GM12878 (cell line): ENCODE measurements at regions not wholly inside any gene's neighbourhood (a gene's known extent, or its start where the extent isn't known, plus 50 kb on each side); places are given as distances from the start of the nearest gene placed in this dataset.

Experiments
- ATAC-seq: fragments of 200-7000 bp; cut with Tn5 transposase; 3 replicates; pipeline ENCODE4 v1.9.1; 2020; ENCODE audit warnings: mild to moderate bottlenecking, moderate library complexity
- BruUV-seq: library from RNA; stranded (reverse); fragments of 400-500 nt; replicated peaks from 2 replicates; lab custom pipeline; 2021; lab: Mats Ljungman, UMichigan
- CTCF ChIA-PET: fragments of 300-600 bp; sonication (Branson Sonifier 250); formaldehyde crosslinking; extraction: SDS; loops from one replicate; lab custom pipeline; 2021; ENCODE audit warnings: inconsistent platforms; lab: Yijun Ruan, JAX
- POLR2A ChIA-PET: fragments of 350-600 bp; formaldehyde crosslinking; extraction: SDS; loops from one replicate; lab custom pipeline; 2021; ENCODE audit warnings: inconsistent platforms; lab: Charles Lee
- RAD21 ChIA-PET: fragments of 300-600 bp; sonication (Branson Sonifier 250); formaldehyde crosslinking; loops from one replicate; lab custom pipeline; 2023; ENCODE audit warnings: antibody characterized with exemption; ENCODE audit not compliant: unreplicated experiment; lab: Charles Lee
- SMC1A ChIA-PET: fragments of 300-600 bp; sonication (Branson Sonifier 250); formaldehyde crosslinking; loops from one replicate; lab custom pipeline; 2023; ENCODE audit not compliant: unreplicated experiment, uncharacterized antibody; lab: Charles Lee
- DNase-seq: peaks from one replicate; pipeline ENCODE4 v3.0.0-alpha.2; 2011; ENCODE audit warnings: low read depth, low spot score
- FAIRE-seq: peaks from 3 replicates; lab custom pipeline; 2011; peaks lifted over from hg19 to GRCh38; lab: Jason Lieb, UNC
- H2AFZ ChIP-seq: 2 replicates; pipeline ENCODE4 v1.6.0; 2011; ENCODE audit warnings: low read depth, low read length, control low read depth; ENCODE audit not compliant: control insufficient read depth
- H3K27ac ChIP-seq: 2 replicates; pipeline ENCODE4 v1.5.1; 2011; ENCODE audit warnings: control low read depth; ENCODE audit not compliant: control insufficient read depth, insufficient read depth
- H3K27me3 ChIP-seq, 2 experiments: replicated peaks in 1 of 2; 2 replicates each; pipeline versions ENCODE4 v1.6.0 to v1.6.1; 2011; ENCODE audit warnings: low read length in 1 of 2; ENCODE audit not compliant: control insufficient read depth in 2 of 2, insufficient read depth in 2 of 2
- H3K36me3 ChIP-seq, 2 experiments: 2 replicates each; pipeline ENCODE4 v1.5.1; 2011; ENCODE audit warnings: low read length in 1 of 2; ENCODE audit not compliant: control insufficient read depth in 2 of 2, insufficient read depth in 2 of 2
- H3K4me1 ChIP-seq: 2 replicates; pipeline ENCODE4 v1.6.1; 2011; ENCODE audit warnings: mild to moderate bottlenecking, low read length, moderate library complexity, mixed read lengths; ENCODE audit not compliant: control insufficient read depth, insufficient read depth
- H3K4me2 ChIP-seq: 2 replicates; pipeline ENCODE4 v1.6.0; 2011; ENCODE audit warnings: control low read depth; ENCODE audit not compliant: control insufficient read depth, insufficient read depth
- H3K4me3 ChIP-seq: fragments of 200-600 bp; sonication (generic); 2 replicates; pipeline ENCODE4 v1.5.1; 2016
- H3K79me2 ChIP-seq: 2 replicates; pipeline ENCODE4 v1.6.0; 2011; ENCODE audit warnings: low read length; ENCODE audit not compliant: control insufficient read depth, insufficient read depth
- H3K9ac ChIP-seq: 2 replicates; pipeline ENCODE4 v1.8.0; 2011; ENCODE audit warnings: low read length, control low read depth, mixed read lengths; ENCODE audit not compliant: control insufficient read depth, insufficient read depth
- H3K9me3 ChIP-seq: replicated peaks from 3 replicates; pipeline ENCODE4 v1.5.1; 2011; ENCODE audit warnings: mild to moderate bottlenecking, low read length; ENCODE audit not compliant: control insufficient read depth, insufficient read depth
- H4K20me1 ChIP-seq: 2 replicates; pipeline ENCODE4 v1.6.0; 2011; ENCODE audit not compliant: control insufficient read depth, insufficient read depth
- CHD1 ChIP-seq: IDR thresholded peaks from 2 replicates; pipeline ENCODE4 v1.6.1; 2012; ENCODE audit warnings: low read depth, low read length, improper control_type of control experiment
- KLF5 ChIP-seq: fragments of 450-650 bp; IDR thresholded peaks from 2 replicates; pipeline ENCODE4 v1.6.1; 2014; ENCODE audit warnings: mild to moderate bottlenecking; ENCODE audit not compliant: partially characterized antibody
- SIN3A ChIP-seq: IDR thresholded peaks from 2 replicates; pipeline ENCODE4 v1.6.1; 2012; ENCODE audit warnings: low read depth, low read length, improper control_type of control experiment
- SMARCA5 ChIP-seq: fragments of 450-650 bp; IDR thresholded peaks from 2 replicates; pipeline ENCODE4 v1.6.1; 2017; ENCODE audit warnings: mild to moderate bottlenecking
- SP1 ChIP-seq: IDR thresholded peaks from one replicate; pipeline ENCODE4 v1.6.1; 2011; ENCODE audit warnings: low read depth, low read length
- STAT1 ChIP-seq: fragments of 450-650 bp; conservative IDR thresholded peaks from 2 replicates; pipeline ENCODE4 v1.6.1; 2014; ENCODE audit warnings: antibody characterized with exemption, mild to moderate bottlenecking
- SUZ12 ChIP-seq: fragments of 200-600 bp; sonication (generic); IDR thresholded peaks from one replicate; pipeline ENCODE4 v1.6.1; 2018; ENCODE audit warnings: antibody characterized with exemption, mild to moderate bottlenecking; ENCODE audit not compliant: unreplicated experiment
- TCF3 ChIP-seq: IDR thresholded peaks from 2 replicates; pipeline ENCODE4 v1.6.1; 2012; ENCODE audit warnings: low read depth, mild to moderate bottlenecking, low read length, borderline replicate concordance; ENCODE audit not compliant: insufficient read depth
- WRNIP1 ChIP-seq: IDR thresholded peaks from 2 replicates; pipeline ENCODE4 v1.6.1; 2011; ENCODE audit warnings: low read depth, low read length, improper control_type of control experiment, borderline replicate concordance
- WGBS: methylation state at CpG from one replicate; pipeline ENCODE4 v1.1.6; 2016; ENCODE audit warnings: low lambda C conversion rate; ENCODE audit not compliant: insufficient replicate concordance, insufficient coverage; ENCODE audit errors: missing lambda C conversion rate; 5-methylcytosine and 5-hydroxymethylcytosine counted together
- in situ Hi-C: fragments of 300-500 bp; cut with MboI; formaldehyde crosslinking; loops from 9 replicates; pipeline ENCODE4 v1.14.3; 2018; ENCODE audit warnings: mixed read lengths
- intact Hi-C: fragments of 100-400 bp; cut with micrococcal nuclease; formaldehyde crosslinking; loops from one replicate; pipeline ENCODE4 v1.14.2; 2022; ENCODE audit not compliant: unreplicated experiment
- TF ChIP-seq, protein P1 (sequence below): fragments of 450-650 bp; formaldehyde crosslinking; IDR thresholded peaks from 2 replicates; pipeline ENCODE4 v1.4.0; 2020; ENCODE audit warnings: mild to moderate bottlenecking, moderate library complexity

DNA sequence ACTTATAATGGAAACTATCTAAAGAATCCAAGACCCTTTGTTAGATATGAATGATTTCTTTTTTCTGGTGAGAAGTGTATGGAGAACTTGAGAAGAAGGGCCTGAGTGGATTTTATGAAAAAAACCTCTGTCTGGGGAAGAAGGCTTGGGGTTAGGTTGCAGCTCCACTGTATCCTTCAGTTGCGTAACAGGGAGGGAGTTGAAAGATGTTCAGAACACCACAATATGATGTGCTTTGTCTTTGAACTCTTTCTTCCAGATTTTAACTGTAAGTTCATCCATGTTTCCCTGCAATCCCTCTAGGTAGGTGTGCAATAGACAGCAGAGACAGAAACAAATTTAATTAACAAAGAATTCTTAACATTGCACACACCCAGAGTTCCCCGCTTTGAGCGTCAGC is 125.8 kb upstream of the NFIA start:
- no peak overlapping the region for H3K4me3 ChIP-seq
- CTCF ChIA-PET: no interaction called here
- intact Hi-C loops: no loop called here
- no peaks in the 10 kb centered on the region for H3K4me1 ChIP-seq
- RAD21 ChIA-PET: no interaction called here
- TF ChIP-seq SMARCA5: no peak
- TF ChIP-seq KLF5: no peak
- TF ChIP-seq SIN3A: no peak
- no peak for TF ChIP-seq WRNIP1
- TF ChIP-seq STAT1: no peak
- TF ChIP-seq TCF3: no peak
- TF ChIP-seq SP1: no peak
- no peak for TF ChIP-seq CHD1
- no peak for TF ChIP-seq SUZ12
- TF ChIP-seq, protein P1, sequence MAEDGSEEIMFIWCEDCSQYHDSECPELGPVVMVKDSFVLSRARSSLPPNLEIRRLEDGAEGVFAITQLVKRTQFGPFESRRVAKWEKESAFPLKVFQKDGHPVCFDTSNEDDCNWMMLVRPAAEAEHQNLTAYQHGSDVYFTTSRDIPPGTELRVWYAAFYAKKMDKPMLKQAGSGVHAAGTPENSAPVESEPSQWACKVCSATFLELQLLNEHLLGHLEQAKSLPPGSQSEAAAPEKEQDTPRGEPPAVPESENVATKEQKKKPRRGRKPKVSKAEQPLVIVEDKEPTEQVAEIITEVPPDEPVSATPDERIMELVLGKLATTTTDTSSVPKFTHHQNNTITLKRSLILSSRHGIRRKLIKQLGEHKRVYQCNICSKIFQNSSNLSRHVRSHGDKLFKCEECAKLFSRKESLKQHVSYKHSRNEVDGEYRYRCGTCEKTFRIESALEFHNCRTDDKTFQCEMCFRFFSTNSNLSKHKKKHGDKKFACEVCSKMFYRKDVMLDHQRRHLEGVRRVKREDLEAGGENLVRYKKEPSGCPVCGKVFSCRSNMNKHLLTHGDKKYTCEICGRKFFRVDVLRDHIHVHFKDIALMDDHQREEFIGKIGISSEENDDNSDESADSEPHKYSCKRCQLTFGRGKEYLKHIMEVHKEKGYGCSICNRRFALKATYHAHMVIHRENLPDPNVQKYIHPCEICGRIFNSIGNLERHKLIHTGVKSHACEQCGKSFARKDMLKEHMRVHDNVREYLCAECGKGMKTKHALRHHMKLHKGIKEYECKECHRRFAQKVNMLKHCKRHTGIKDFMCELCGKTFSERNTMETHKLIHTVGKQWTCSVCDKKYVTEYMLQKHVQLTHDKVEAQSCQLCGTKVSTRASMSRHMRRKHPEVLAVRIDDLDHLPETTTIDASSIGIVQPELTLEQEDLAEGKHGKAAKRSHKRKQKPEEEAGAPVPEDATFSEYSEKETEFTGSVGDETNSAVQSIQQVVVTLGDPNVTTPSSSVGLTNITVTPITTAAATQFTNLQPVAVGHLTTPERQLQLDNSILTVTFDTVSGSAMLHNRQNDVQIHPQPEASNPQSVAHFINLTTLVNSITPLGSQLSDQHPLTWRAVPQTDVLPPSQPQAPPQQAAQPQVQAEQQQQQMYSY (CRISPR knock-in tag): no peak
- DNase-seq (no peak), FAIRE-seq (no peak), ATAC-seq (no peak)
- POLR2A ChIA-PET: no interaction called here
- no peaks in the 10 kb centered on the region for H3K36me3 ChIP-seq
- no peak overlapping the region for H3K4me2 ChIP-seq
- H3K27ac ChIP-seq: no peak overlapping the region
- in situ Hi-C loops: no loop called here
- BruUV-seq: no TSS peak
- H3K9me3 ChIP-seq: no peaks in the 10 kb centered on the region
- H3K9ac ChIP-seq: no peak overlapping the region
- no peaks in the 10 kb centered on the region for H3K79me2 ChIP-seq
- no peaks in the 10 kb centered on the region for H4K20me1 ChIP-seq
- WGBS: 84% methylated on average over 3 of the region's 3 CpGs
- H3K27me3 ChIP-seq: no peaks in the 10 kb centered on the region
- no peak overlapping the region for H2AFZ ChIP-seq
- SMC1A ChIA-PET: no interaction called here
